HepG2 (cell line): ENCODE measurements at regions not wholly inside any gene's neighbourhood (a gene's known extent, or its start where the extent isn't known, plus 50 kb on each side); places are given as distances from the start of the nearest gene placed in this dataset.

Source experiments
- CEBPB ChIP-seq: IDR thresholded peaks from 2 replicates; pipeline ENCODE4 v1.6.1; 2011; ENCODE audit warnings: low read depth, low read length, improper control_type of control experiment, borderline replicate concordance
- EP300 ChIP-seq, 3 experiments: sonication (generic) in 1 of 3; formaldehyde crosslinking in 1 of 3; IDR thresholded peaks; 2 replicates each; pipeline versions ENCODE4 v1.5.1 to v1.6.1; 2011 to 2020; ENCODE audit warnings: low read depth in 2 of 3, low read length in 2 of 3, borderline replicate concordance in 1 of 3, improper control_type of control experiment in 1 of 3, mild to moderate bottlenecking in 1 of 3, missing genetic modification reagents in 1 of 3, moderate library complexity in 1 of 3
- SRF ChIP-seq: IDR thresholded peaks from 2 replicates; pipeline ENCODE4 v1.6.1; 2011; ENCODE audit warnings: mild to moderate bottlenecking, low read depth, low read length, moderate library complexity
- ZBTB25 ChIP-seq: IDR thresholded peaks from 2 replicates; pipeline ENCODE4 v1.6.1; 2018; ENCODE audit warnings: missing genetic modification reagents
- ZNF24 ChIP-seq: fragments of 450-650 bp; IDR thresholded peaks from 2 replicates; pipeline ENCODE4 v1.6.1; 2017; ENCODE audit warnings: antibody characterized with exemption, mild to moderate bottlenecking
- ZNF382 ChIP-seq: sonication (generic); formaldehyde crosslinking; IDR thresholded peaks from 2 replicates; pipeline ENCODE4 v1.5.0; 2020; ENCODE audit warnings: missing genetic modification reagents, mild to moderate bottlenecking, borderline replicate concordance
- TF ChIP-seq, protein P1 (sequence below): sonication (generic); formaldehyde crosslinking; IDR thresholded peaks from 2 replicates; pipeline ENCODE4 v1.5.0; 2020; ENCODE audit warnings: mild to moderate bottlenecking, missing genetic modification reagents, moderate library complexity

- TF ChIP-seq EP300 (IDR thresholded peaks at IDR 0.05; ENCODE audit: low read depth in 2 of 2, low read length in 2 of 2) (no peak), EP300 (CRISPR knock-in tag; IDR thresholded peaks at IDR 0.05; ENCODE audit: borderline replicate concordance) (no peak), SRF (no peak), ZNF382 (no peak), ZBTB25 (CRISPR knock-in tag) (no peak), CEBPB (no peak), ZNF24 (no peak)
- TF ChIP-seq, protein P1, sequence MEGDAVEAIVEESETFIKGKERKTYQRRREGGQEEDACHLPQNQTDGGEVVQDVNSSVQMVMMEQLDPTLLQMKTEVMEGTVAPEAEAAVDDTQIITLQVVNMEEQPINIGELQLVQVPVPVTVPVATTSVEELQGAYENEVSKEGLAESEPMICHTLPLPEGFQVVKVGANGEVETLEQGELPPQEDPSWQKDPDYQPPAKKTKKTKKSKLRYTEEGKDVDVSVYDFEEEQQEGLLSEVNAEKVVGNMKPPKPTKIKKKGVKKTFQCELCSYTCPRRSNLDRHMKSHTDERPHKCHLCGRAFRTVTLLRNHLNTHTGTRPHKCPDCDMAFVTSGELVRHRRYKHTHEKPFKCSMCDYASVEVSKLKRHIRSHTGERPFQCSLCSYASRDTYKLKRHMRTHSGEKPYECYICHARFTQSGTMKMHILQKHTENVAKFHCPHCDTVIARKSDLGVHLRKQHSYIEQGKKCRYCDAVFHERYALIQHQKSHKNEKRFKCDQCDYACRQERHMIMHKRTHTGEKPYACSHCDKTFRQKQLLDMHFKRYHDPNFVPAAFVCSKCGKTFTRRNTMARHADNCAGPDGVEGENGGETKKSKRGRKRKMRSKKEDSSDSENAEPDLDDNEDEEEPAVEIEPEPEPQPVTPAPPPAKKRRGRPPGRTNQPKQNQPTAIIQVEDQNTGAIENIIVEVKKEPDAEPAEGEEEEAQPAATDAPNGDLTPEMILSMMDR (CRISPR knock-in tag) = no peak
Observed at GRCh38 chr4:28948501-28948900, 1771.7 kb upstream of the PCDH7 start.
